GM18951 (cell line): ENCODE measurements at regions not wholly inside any gene's neighbourhood (a gene's known extent, or its start where the extent isn't known, plus 50 kb on each side); places are given as distances from the start of the nearest gene placed in this dataset.

Experiments
- POLR2A ChIP-seq: IDR thresholded peaks from 4 replicates; pipeline ENCODE4 v1.6.1; 2011; ENCODE audit warnings: mild to moderate bottlenecking; ENCODE audit not compliant: insufficient read length, insufficient read depth; ENCODE audit errors: extremely low read depth
- in situ Hi-C: fragments of 300-500 bp; cut with MboI; formaldehyde crosslinking; loops from one replicate; pipeline ENCODE4 v1.12.0; 2022; ENCODE audit warnings: low sequenced_read_pairs, mixed read lengths, inconsistent platforms; ENCODE audit not compliant: unreplicated experiment

DNA sequence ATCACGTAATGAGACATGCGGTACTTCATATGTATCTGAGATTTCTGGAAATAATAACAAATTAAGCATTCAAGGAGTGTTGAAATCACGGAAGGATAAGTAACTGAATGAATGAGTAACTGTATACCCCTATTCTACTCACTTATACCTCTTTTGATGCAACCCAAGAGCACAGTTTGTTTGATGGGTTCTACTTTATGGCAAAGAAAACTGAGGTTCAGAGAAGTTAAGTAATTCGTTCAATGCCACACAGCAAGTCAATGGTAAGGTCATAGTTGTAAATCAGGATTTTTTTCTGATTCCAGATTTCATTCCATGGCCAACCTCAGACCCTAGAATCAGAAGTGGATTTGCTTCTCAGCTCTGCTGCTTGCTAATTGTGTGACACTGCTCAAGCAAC is 544.5 kb upstream of the TBX3 start:
- no peak for TF ChIP-seq POLR2A
- in situ Hi-C loops = no loop called here

- in situ Hi-C loops = no loop called here
- TF ChIP-seq POLR2A = no peak
Measured at GRCh38 chr12:115227137-115227615, 543.2 kb upstream of the TBX3 start.

GRCh38 chr12:115225845-115226244 is 541.9 kb upstream of the TBX3 start:
- in situ Hi-C loops = no loop called here
- no peak for TF ChIP-seq POLR2A

DNA sequence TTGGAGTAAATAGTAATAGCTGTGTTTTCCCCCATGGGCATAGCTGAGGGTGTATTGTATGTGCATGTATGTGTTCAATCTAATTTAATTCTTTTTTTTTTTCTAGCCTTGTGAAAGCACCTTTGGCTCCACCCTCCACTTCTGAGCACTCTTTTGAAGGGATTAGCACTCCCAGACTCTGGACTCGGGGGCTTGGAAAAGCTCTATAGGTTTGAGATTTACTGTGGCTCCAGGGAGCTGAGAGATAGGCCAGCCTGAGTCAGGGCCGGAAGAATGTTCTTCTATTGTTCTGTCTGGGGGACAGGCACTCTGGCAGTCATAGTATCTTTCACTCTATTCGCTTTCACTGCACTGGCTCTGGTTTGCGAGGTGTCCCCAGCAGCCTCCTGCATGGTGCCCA is 540.0 kb upstream of the TBX3 start:
- TF ChIP-seq POLR2A = no peak
- in situ Hi-C loops = no loop called here

DNA sequence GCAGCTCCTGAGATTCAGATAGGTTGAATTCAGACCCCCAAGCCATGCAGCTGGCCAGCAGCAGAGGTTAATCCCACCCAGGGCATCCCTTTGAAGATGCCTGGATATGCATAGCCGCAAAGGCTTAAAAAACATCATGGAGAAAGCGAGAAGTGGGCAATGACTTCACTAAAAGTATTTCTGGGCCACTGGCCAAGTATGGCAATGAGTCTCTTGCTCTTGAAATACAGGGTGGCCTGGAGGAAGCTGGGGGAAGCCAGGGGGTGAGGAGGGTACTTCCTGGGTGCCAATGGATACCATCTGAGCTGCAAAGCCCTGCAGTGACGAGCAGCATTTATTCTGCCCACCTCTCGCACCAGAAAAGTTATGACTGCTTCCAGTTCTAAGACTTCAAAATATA is 539.3 kb upstream of the TBX3 start:
- no peak for TF ChIP-seq POLR2A
- in situ Hi-C loops = no loop called here

- no peak for TF ChIP-seq POLR2A
- in situ Hi-C loops = no loop called here
Measured at GRCh38 chr12:115222220-115222619, 538.2 kb upstream of the TBX3 start.

- in situ Hi-C loops = no loop called here
- TF ChIP-seq POLR2A = no peak
Measured at GRCh38 chr12:115216301-115216700, 532.3 kb upstream of the TBX3 start.

- in situ Hi-C loops = no loop called here
- TF ChIP-seq POLR2A = no peak
Measured at GRCh38 chr12:115215544-115215943, 531.6 kb upstream of the TBX3 start.

DNA sequence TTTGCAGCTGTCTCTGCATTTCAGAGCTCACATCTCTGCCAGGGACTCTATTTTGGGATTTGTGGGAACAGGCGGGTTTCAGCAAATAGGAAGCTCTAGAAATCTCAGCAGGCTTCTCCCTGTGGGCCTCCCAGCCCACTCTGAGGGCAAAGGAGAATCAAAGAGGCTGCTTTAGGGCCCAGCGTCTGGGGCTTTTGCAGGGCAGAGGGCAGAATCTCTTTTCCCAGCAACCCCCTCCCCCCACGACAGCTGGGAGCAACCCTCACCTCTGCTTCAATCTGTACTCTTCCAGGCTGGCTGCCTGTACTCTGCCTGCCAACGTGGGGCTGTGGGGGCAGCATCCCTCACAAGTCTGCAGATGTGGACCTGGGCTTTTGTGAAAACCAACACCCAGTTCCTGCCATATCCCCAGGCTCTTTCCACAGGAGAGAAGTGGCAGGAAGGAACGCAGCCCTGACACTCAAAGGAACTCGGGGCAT is 529.6 kb upstream of the TBX3 start:
- in situ Hi-C loops = no loop called here
- TF ChIP-seq POLR2A = no peak

GRCh38 chr12:115213118-115213517 is 529.1 kb upstream of the TBX3 start:
- TF ChIP-seq POLR2A = no peak
- in situ Hi-C loops = no loop called here

GRCh38 chr12:115212356-115212755 is 528.4 kb upstream of the TBX3 start:
- TF ChIP-seq POLR2A = no peak
- in situ Hi-C loops = no loop called here

- in situ Hi-C loops = no loop called here
- no peak for TF ChIP-seq POLR2A
Measured at GRCh38 chr12:115210533-115211252, 526.7 kb upstream of the TBX3 start.

- TF ChIP-seq POLR2A = no peak
- in situ Hi-C loops = no loop called here
Measured at GRCh38 chr12:115209230-115209629, 525.3 kb upstream of the TBX3 start.

- in situ Hi-C loops = no loop called here
- TF ChIP-seq POLR2A = no peak
Measured at GRCh38 chr12:115208098-115208497, 524.1 kb upstream of the TBX3 start.
